DMS 273 (cell line): ENCODE measurements at regions not wholly inside any gene's neighbourhood (a gene's known extent, or its start where the extent isn't known, plus 50 kb on each side); places are given as distances from the start of the nearest gene placed in this dataset.
A peak's percentile ranks its signal among the peaks of the same experiment; 100 is the strongest.

Source experiments
- DNase-seq: peaks from one replicate; lab custom pipeline; 2025; ENCODE audit not compliant: unreplicated experiment; lab: John Stamatoyannopoulos, UW

- DNase-seq: no peak
These were observed 322.0 kb downstream of the MFSD1 start for GRCh38 chr3:159123877-159124276.

GRCh38 chr3:159126261-159127020, 324.6 kb downstream of the MFSD1 start:
- DNase-seq: no peak

- DNase-seq: no peak
These were observed 325.2 kb downstream of the MFSD1 start for GRCh38 chr3:159127021-159127392.

- DNase-seq: no peak
These were observed 326.8 kb downstream of the MFSD1 start for GRCh38 chr3:159128628-159129027.

GRCh38 chr3:159130108-159130507, 328.3 kb downstream of the MFSD1 start:
- peak; percentile 31 for DNase-seq

GRCh38 chr3:159131376-159131775, 329.5 kb downstream of the MFSD1 start:
- no peak for DNase-seq

- no peak for DNase-seq
These were observed 336.1 kb downstream of the MFSD1 start for GRCh38 chr3:159137949-159138348.

GRCh38 chr3:159139326-159139725, 337.5 kb downstream of the MFSD1 start:
- no peak for DNase-seq

GRCh38 chr3:159144472-159144871, 342.6 kb downstream of the MFSD1 start:
- DNase-seq: no peak

- DNase-seq: no peak
These were observed 343.0 kb downstream of the MFSD1 start for GRCh38 chr3:159144891-159145290.

GRCh38 chr3:159146392-159146791, 344.5 kb downstream of the MFSD1 start:
- no peak for DNase-seq

- DNase-seq: no peak
These were observed 345.1 kb downstream of the MFSD1 start for GRCh38 chr3:159146856-159147435.

- DNase-seq: no peak
These were observed 346.0 kb downstream of the MFSD1 start for GRCh38 chr3:159147813-159148212.

GRCh38 chr3:159148466-159148865, 346.6 kb downstream of the MFSD1 start:
- no peak for DNase-seq

- DNase-seq: no peak
These were observed 347.3 kb downstream of the MFSD1 start for GRCh38 chr3:159149131-159149530.

- no peak for DNase-seq
These were observed 347.8 kb downstream of the MFSD1 start for GRCh38 chr3:159149633-159150032.

- no peak for DNase-seq
These were observed 348.3 kb downstream of the MFSD1 start for GRCh38 chr3:159150180-159150579.

- no peak for DNase-seq
These were observed 349.3 kb downstream of the MFSD1 start for GRCh38 chr3:159151130-159151529.

- DNase-seq: no peak
These were observed 355.4 kb downstream of the MFSD1 start for GRCh38 chr3:159157275-159157674.

GRCh38 chr3:159158213-159158612, 356.4 kb downstream of the MFSD1 start:
- no peak for DNase-seq

GRCh38 chr3:159158801-159159200, 356.9 kb downstream of the MFSD1 start:
- no peak for DNase-seq

- no peak for DNase-seq
These were observed 357.7 kb downstream of the MFSD1 start for GRCh38 chr3:159159546-159159945.

- DNase-seq: no peak
These were observed 361.8 kb downstream of the MFSD1 start for GRCh38 chr3:159163656-159164055.
